NCI-H1694 (cell line): ENCODE measurements at regions not wholly inside any gene's neighbourhood (a gene's known extent, or its start where the extent isn't known, plus 50 kb on each side); places are given as distances from the start of the nearest gene placed in this dataset.
"Not testable (repeated sequence)": the region's sequence is repeated elsewhere in the genome, so short reads cannot be mapped to it uniquely, and the experiment has no call there.

Experiments
- DNase-seq: peaks from one replicate; lab custom pipeline; 2025; lab: John Stamatoyannopoulos, UW

- DNase-seq: no peak
Measured at GRCh38 chr2:8505311-8505920, 176.4 kb upstream of the ID2 start.

DNA sequence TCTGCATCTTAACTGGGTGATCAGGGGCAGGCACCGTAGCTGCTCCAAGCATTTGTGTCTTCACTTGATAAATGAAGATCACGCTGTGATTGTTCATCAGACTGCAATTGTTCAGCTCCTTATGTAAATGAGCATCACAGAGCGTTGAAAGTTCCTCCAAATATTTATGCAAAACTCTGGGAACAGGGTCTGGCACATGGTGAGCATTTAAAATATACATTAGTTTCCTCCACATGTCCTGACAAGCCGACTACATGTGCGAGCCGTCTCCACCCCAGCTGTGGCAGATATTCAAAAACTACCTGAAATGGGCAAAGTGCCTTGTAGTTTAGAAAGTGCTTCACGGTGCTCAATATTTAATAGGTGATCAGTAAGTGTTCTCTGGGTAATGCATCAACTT lies 175.1 kb upstream of the ID2 start:
- DNase-seq: no peak

- no peak for DNase-seq
Measured at GRCh38 chr2:8508766-8509165, 173.1 kb upstream of the ID2 start.

- no peak for DNase-seq
Measured at GRCh38 chr2:8509621-8510020, 172.2 kb upstream of the ID2 start.

DNA sequence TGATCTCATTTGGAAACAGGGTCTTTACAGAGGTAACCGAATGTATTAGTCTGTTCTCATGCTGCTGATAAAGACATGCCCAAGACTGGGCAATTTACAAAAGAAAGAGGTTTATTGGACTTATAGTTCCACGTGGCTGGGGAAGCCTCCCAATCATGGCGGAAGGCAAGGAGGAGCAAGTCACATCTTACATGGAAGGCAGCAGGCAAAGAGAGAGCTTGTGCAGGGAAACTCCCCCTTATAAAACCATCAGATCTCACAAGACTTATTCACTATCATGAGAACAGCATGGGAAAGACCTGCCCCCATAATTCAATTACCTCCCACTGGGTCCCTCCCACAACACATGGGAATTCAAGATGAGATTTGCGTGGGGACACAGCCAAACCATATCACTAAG lies 171.8 kb upstream of the ID2 start:
- not testable (repeated sequence) for DNase-seq

- DNase-seq: no peak
Measured at GRCh38 chr2:8510519-8510918, 171.3 kb upstream of the ID2 start.

- DNase-seq: no peak
Measured at GRCh38 chr2:8511868-8512612, 169.8 kb upstream of the ID2 start.

- DNase-seq: no peak
Measured at GRCh38 chr2:8513601-8514273, 168.1 kb upstream of the ID2 start.

GRCh38 chr2:8514274-8514662 lies 167.6 kb upstream of the ID2 start:
- no peak for DNase-seq

GRCh38 chr2:8514796-8515758 lies 166.8 kb upstream of the ID2 start:
- DNase-seq: no peak

DNA sequence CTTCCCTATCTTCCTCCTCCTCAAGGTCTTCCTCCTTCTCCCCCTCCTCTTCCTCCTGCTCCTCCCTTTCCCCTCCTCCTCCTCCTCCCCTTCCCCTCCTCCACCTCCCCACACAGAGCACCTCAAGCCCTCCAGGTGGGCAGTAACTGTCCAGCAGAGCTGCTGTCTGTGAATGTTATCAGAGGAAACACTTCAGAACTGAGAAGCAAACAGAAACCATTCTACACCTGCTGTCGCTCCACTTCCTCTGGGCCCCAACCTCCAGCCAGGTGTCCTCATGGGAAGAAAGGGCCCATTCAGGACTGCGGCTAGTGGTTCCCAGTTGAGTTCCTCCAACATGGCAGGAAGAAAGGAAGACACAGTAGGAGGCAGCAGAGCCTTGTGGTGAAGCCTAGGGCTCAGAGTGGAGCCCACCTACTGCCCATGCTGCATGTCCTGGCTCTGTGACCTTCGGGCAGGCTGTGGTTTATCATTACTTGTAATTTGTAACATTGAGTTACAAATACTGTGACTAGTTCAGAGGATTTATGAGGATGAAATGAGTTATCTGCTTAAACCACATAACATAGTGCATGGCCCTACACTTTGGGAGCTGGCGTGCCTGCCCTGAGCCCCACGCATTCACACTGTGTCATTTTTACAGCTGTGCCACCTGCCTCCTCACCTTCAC lies 165.9 kb upstream of the ID2 start:
- no peak for DNase-seq

DNA sequence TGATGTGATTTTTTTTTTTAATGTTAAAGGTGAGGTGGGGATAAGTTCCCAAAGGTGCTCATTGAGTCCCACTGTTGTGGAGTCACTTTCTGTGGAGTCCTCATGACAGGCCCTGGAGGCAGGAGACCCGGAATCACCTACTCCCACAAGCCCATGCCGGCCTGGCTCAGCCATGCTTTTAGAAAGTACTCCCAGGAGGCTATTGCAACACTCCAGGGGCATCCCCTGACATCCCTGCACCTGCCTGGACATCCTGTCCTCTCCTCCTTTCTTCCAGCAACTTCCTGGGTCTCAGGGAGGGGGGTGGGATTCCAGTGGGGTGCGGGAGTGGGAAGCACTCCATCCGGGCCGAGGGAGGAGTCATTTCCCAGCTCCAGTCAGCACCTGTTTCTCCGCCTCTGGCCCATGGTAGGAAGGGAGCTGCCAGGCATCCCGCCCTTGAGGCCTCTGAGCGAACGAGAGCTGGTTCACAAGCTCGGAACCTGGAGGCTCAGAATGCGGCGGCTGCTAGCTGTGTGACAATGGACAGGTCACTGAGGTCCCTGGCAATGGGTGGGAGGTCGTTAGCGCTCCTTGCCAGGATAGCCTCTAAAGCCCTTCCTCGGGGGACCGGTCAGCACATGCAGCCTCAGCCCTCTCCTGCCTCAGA lies 163.9 kb upstream of the ID2 start:
- DNase-seq: no peak

GRCh38 chr2:8518979-8519668 lies 162.7 kb upstream of the ID2 start:
- DNase-seq: no peak

- DNase-seq: no peak
Measured at GRCh38 chr2:8520791-8521344, 161.0 kb upstream of the ID2 start.

DNA sequence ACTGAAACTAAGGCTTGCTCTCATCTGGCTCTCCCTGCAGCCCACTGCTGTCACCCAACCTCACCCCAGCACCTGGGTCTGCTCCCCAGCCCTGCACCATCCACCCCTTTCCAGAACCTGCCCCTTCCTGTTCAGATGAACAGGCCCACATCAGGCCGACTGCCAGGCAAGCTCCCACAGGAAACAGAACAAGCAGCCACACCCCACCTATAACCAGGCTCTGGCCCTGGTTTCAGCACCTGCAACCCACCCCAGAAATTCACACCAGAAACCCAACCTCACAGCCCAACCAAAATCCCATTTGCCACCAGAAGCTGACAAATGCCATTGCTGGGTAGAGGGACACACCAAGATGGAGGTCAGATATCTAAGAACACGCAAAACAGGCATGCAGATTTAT lies 159.2 kb upstream of the ID2 start:
- DNase-seq: no peak

GRCh38 chr2:8524388-8524787 lies 157.5 kb upstream of the ID2 start:
- DNase-seq: no peak

DNA sequence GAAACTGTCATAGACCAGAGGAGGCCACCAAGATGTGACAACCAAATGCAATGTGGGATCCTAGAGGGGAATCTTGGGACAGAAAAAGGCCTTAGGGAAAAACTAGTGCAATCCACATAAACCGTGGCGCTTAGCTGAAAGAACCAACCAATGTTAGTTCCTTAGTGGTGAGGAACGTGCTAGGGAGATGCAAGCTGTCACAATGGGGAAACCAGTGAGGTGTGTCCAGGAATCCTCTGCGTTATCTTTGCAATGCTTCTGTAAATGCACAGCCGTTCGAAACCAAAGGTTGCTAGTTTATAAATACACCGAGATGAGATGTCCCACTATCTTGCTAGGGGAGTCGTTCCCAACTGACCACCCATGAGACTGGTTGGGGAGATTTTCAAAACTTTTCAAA lies 157.0 kb upstream of the ID2 start:
- DNase-seq: no peak

GRCh38 chr2:8525236-8525581 lies 156.6 kb upstream of the ID2 start:
- no peak for DNase-seq

DNA sequence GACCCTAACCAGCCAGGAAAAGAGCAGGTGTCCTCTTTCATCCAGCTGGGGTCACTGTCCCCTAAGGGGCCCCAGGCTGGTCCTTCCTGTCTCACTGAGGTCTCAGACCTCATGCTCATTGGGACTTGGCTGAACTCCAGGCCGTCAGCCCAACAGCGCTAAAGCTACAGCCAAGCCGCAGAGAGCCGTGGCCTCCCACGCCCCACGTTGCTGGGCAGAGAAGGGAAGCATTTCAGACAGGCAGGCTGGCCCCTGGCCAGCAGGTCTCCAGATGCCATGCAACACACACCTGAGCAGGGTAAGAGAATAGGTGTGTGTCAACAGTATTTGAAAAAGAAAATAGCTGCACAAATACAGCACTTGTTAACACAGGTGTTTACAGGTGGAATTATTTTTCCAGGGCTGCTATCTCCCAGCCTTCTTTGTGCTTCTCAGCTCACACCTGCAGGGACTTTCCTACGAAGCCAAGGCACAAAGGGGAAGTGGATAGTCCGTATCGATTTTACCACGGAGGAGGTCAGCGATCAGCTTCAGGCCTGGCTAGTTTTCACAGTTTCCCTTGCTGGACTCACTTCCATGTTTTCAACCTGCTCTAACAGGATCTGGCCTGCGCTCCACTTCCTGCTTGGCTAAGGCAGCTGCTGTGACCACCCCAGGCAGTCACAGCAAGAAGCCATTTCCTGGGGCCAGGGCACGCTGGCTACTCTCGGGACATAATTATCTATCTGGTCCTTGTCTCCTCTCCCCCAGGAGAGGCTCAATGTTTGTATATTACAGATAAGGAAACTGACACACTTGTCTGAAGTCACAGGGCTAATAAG lies 156.1 kb upstream of the ID2 start:
- no peak for DNase-seq

- no peak for DNase-seq
Measured at GRCh38 chr2:8526403-8526696, 155.5 kb upstream of the ID2 start.
